Pons (tissue), 1 donor: ENCODE measurements at regions not wholly inside any gene's neighbourhood (a gene's known extent, or its start where the extent isn't known, plus 50 kb on each side); places are given as distances from the start of the nearest gene placed in this dataset.
"Not testable (repeated sequence)": the region's sequence is repeated elsewhere in the genome, so short reads cannot be mapped to it uniquely, and the experiment has no call there.

Experiments
- DNase-seq: peaks from one replicate; pipeline ENCODE4 v3.0.0-alpha.2; 2016; ENCODE audit warnings: low spot score

DNA sequence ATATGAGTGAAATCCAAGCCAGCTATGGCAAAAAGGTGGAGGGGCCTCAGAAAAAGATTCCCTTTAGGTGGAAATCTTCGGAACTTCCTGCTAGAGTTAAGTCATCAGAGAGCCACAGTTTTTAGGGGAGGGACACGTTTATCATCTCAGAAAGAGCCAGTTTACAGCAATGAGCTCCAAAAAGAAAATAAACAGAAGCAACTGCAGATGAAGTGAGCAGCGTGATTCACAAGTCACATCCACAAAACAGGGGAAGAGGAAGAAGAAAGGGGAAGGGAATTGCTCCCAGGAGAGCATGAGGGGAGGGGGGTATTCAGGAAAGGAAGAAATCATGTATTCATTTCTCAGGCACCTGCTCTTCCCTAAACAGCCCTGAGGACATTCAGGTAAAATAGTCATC is 156.2 kb upstream of the FOXK1 start:
- no peak for DNase-seq

DNA sequence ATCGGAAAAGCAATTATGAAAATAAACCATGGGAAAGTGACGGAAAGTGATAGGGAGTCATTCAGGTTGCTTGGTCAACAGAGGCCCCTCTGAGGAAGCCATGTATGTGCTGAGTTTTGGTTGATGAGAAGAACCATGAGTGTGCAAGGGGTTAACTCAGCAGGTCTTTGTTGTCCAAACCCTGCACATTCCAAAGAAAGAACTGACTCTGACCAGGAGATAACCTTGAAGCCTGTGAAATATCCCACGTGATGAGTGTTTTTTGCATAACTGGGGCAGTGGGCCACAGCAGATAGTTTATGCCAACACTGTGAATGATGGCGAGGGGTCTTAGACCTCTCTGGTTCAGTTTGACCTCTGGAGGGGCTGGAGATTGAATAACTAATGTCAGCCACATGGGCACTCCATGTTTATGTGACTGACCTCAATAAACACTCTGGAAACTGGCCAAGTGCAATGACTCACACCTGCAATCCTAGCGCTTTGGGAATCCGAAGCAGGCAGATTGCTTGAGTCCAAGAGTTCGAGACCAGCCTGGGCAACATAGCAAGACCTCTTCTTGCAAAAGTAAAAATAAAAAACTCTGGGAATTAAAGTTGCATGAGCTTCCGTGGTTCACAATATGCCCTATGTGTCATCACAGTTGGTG is 154.0 kb upstream of the FOXK1 start:
- DNase-seq: no peak

DNA sequence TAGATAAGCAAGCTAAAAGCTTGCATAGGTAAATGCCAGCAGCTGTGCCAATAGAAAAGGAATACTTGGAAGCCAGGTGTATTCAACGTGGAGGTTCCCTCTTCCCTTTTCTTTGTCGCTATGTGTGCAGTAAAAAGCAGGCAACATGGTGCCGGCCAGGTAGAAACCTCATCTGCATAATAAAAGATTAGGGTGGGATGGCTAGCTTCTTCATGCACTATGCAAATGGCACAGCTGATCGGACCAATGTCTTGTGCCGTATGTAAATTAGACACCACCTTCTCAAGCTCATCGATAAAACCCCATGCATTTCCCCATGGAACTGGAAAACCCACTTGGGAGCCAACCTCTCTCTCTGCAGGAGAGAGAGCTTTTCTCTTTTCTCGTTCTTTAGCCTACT is 150.9 kb upstream of the FOXK1 start:
- no peak for DNase-seq

DNA sequence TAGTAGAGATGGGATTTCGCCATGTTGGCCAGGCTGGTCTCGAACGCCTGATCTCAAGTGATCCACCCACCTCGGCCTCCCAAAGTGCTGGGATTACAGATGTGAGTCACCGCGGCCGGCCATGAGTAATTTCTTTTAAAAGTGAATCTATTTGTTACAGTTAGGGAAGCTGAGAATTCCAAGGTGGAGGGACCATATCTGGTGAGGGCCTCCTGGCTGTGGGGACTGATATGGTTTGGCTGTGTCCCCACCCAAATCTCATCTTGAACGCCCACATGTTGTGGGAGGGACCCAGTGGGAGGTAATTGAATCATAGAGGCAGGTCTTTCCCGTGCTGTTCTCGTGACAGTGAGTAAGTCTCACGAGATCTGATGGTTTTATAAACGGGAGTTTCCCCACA is 148.8 kb upstream of the FOXK1 start:
- not testable (repeated sequence) for DNase-seq

DNA sequence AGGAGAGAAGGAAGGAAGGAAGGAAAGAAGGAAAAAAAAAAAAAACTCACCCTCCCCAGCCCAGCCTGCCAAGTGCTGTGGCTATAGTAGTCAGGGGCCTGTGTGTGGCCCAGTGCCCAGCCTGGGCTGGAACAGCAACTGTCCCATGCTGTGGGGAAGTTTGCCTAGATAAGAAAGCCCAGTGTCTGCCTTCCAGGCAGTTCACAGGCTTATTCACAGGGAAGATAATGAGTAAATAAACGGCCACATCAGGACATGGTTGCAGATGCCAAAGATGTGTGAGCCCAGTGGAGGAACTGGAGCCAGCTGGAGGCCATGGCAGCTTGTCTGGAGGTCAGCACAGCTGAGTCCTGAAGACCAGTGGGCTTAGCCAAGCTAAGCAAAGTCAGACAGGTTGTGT is 132.4 kb upstream of the FOXK1 start:
- DNase-seq: peak; percentile 39

DNA sequence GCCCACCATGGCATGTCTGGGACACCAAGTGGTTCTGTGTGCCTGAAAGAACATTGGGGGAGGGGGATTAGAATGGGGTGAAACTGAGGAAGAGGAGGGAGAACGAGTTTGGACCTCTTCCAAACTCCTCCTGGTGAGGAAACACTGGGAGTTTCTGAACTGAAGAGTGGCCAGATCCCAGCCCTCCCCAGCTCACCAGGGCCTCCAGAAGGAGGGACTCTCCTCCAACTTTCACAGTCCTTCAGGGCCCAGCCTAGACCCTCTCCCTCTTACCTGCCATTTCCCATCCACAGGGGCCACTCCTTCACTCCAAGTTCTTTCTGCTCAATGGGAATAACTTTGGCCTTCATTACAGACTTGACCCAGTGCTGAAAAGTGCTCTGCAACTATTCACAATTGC is 132.0 kb upstream of the FOXK1 start:
- DNase-seq: no peak

DNA sequence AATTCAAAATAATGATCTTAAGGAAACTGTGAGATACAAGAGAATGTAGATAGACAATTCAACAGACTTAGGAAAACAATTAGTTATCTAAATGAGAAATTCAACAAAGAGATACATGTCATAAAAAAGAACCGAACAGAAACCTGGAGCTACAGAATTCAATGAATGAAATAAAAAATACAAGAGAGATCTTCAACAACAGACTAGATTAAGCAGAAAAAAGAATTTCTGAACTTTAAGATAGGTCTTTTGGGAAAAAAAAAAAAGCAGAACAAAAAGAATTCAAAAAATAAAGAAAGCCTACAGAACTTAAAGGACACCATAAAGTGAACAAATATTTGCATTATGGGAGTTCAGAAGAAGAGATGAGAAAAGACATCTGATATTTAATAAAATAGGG is 129.1 kb upstream of the FOXK1 start:
- DNase-seq: no peak

DNA sequence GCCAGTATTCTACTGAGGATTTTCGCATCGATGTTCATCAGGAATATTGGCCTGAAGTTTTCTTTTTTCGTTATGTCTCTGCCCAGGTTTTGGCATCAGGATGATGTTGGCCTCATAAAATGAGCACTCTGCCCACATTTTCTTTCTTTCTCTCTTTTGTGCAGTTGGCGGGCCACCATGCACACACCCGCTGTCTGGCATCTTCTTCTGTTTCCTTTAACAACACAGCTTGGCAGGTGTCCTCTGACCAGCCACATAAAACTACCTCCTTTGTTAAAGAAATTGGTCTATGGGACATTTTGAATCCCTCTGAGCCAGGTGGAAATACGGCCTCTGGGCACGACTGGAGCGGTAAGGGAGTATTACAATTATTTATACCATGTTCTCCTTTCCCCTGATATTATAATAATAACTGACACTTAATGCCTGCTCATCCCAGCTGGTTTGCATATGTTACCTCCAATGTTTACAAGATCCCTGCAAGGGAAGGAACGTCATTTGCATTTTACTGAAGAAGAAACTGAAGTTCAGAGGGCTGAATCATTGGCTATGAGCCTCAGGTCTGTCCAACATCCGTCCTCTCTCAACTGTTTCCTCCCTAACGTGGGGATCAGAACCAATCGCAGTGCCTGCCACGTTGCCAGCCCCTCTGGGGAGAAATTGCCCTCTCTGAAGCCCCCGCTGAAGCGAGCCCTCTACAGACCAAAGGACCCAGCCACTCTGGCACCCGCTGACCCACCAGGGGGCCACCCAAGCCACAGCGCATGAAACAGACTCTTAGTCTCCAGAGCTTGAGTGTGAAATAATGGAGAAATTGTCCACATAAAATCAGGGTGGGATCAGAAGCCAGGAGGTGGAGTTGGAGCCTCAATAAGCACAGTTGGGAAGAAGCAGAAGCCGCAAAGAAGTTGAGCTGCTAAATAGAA is 125.0 kb upstream of the FOXK1 start:
- no peak for DNase-seq

DNA sequence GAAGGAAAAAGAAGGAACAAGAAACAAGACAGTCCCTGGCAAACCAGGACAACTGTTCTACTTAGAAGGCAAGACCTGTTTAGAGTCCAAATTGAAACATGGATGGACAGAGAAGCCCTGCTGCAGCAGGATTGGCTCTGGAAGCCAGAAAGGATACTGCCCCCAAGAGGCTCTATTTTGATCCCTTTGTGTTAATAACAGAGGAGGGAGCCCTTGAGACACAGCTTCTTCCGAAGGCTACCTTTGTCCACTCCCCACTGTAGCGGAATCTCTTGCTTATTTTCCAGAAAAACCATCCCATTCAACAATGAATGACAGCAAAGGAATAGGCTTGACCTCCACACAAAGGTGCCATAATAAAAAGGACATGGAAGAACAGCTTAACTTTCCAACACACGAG is 120.3 kb upstream of the FOXK1 start:
- DNase-seq: no peak

DNA sequence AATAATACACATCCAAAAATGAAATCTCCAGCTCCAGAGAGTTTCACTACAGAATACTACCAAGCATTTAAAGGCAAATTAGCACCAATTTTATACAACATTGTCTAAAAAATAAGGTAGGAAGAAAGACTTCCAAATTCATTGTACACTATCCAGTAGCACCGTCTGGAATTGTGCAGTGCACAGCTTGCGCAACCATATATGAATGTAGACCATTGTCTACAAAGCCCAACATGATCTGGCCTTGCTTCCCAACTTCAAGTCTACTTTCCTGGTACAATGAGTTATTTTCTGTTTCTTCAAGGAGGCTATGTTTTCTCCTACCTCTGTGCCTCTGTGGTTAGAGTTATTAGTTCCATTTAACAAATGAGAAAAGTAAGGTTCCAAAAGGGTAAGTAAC is 115.4 kb upstream of the FOXK1 start:
- no peak for DNase-seq

DNA sequence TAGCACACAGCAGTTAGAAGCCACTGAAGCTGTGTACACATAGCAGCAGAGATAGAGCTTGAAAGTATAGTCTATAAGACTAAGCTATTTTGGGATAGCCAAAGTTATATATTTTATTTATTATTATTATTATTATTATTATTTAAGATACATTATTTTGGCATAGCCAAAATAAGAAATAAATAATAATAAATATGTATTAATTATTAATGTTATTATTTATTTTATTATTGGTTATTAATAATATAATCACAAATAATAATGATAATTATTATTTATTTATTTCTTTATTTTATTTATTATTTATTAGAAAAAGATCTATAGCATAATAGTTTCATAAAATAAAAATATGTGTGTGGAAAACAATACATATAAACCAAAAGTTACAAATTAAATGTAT is 107.2 kb upstream of the FOXK1 start:
- no peak for DNase-seq

DNA sequence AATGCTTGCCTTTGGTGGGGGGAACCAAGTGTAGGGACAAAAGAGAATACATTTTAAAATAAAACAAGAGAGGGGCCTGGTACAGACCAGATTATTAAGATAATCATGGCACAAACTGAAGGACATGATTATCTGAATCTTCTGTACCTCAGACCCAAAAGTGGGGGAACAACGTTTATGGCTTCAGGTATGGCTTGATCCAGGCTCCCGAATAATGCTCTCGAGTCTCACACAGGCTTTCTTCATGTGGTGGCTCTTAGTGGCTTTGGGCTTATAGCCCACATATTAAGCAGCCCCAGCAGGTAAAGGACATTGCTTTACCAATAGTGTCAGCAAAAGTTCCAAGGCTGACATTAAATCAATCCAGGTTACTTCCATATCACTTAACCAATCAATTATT is 106.8 kb upstream of the FOXK1 start:
- DNase-seq: no peak

DNA sequence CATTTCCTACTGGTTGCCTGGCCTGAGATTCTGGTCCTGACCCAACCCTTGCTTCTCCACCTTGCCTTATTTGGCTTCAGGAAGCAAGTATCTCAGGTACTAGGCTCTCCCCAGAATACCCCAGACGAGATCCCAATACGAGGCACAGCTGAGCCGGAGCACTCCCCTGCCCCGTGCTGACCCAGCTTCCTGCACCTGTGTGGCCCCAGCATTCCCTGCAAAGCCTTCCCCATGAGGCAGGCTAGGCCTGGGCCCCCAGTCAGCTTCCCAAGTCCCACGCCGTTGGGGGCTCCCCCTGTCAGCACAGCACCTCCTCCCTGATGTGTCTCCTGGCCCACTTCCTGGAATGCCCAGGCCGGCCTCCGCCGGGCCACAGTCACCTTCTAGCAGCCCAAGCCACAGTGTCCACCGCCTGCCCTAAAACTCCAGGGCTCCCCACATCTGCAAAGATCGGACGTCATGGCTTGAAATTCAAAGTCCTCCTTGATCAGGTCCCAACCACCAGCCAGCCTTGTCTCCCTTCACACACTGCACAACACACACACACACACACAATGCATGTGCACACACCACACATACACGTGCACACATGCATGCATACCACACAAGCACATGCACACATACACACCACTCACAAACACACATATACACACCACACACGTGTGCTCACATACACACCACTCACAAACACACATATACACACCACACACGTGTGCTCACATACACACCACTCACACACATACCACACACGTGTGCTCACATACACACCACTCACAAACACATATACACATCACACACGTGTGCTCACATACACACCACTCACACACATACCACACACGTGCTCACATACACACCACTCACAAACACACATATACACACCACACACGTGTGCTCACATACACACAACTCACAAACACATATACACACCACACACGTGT is 78.9 kb upstream of the FOXK1 start:
- no peak for DNase-seq

DNA sequence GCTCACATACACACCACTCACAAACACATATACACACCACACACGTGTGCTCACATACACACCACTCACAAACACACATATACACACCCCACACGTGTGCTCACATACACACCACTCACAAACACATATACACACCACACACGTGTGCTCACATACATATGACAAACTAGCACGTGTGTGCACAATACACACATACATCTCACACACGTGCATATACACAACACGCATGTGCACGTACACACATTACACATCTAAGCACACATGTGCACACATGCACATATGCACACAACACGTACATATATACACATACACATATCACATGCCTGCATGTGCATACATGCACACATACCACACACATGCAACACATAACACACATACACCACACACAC is 78.3 kb upstream of the FOXK1 start:
- no peak for DNase-seq

DNA sequence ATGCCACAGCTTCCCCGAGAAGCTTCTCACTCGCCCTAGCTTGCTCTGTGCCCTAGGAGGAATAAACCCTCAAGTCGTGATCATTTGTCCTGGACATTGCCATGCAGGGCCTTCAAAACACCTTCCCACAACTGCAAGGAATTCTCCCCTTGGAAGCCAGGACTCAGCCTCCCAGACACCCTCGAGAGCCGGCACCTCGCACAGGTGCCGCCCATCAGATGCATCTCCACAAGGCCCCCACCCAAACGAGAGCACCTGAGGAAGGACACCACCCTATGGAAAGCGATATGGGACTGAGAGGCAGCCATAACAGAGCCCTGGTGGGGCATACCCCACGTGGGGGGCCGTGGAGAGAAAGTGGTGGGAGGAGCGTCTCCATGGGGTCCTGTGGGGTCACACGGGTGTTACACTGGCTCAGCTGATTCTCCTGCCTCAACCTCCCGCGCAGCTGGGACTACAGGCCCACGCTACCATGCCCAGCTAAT is 77.6 kb upstream of the FOXK1 start:
- no peak for DNase-seq

DNA sequence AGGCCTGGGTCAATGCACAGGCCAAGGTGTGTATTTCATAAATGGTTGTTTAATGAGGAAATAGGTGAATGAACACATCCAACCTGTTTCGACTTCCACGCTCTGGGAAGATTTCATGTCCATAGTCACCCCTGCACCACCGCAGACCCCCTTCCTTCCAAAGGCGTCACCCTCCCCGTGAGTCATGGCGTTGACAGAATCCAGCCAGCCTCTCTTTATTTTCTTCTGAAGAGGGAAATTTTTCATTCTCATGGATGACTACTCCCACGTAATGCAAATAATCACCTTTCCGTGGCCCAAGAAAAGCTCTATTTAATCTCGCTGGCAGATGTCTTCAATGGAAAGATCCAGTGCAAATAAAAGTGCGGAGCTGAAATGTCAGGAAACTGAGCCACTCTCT is 75.3 kb upstream of the FOXK1 start:
- DNase-seq: no peak

DNA sequence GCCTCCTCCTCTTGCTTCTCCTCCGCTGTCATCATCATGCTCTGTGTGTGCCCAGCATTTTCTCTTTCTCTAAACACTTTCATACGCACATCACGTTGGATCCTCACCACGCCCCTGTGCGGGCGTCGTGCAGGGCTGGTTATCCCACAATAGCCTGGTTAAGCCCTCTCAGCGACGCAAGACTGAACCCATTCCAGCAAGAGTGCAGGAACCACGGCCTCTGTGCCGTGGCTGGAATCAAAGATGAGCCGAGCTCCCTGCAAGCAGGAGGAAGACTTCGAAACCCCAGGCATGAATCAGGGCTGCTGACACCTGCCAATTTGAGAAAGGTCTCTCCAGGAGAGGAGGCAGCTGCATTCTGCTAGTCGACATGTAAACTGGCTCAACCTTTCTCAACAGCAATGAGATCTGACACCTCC is 74.8 kb upstream of the FOXK1 start:
- DNase-seq: no peak

DNA sequence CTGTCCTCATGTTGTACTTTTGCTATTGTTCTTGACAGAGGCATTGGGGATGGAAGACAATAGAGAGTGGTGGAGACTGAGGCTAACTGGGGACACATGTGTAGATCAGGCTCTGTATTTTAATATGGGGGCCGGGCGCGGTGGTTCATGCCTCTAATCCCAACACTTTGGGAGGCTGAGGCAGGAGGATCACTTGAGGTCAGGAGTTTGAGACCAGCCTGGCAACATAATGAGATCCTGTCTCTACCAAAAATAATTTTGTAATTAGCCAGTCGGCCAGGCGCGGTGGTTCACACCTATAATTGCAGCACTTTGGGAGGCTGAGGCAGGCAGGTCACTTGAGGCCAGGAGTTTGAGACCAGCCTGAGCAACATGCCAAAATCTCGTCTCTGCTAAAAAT is 72.5 kb upstream of the FOXK1 start:
- DNase-seq: not testable (repeated sequence)

DNA sequence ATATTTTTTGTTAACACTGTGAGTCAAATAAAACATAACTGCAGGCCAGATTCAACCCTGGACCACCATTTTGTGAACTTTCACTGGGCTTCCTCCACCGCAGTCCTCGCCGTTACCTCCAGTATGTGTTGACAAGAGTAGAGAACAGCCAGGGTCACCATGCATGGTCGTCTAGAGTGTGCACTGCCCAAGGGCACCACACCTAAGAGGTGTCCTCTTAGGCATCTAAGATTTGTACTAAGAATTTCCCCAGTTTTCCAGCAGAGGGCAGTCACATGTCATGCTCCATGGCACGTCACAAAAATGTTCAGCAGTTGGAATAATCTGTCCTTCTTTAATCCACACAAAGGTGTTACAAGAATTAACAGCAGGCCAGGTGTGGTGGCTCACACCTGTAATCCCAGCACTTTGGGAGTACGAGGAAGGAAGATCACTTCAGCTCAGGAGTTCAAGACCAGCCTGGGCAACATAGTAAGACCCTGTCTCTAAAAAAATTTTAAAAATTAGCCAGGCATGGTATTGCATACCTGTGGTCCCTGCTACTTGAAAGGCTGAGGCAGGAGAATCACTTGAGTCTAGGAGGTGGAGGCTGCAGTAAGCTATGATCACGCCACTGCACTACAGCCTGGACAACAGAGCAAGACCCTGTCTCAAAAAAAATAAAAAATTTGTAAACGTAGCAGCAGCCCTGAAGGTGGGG is 71.2 kb upstream of the FOXK1 start:
- DNase-seq: peak; percentile 70

DNA sequence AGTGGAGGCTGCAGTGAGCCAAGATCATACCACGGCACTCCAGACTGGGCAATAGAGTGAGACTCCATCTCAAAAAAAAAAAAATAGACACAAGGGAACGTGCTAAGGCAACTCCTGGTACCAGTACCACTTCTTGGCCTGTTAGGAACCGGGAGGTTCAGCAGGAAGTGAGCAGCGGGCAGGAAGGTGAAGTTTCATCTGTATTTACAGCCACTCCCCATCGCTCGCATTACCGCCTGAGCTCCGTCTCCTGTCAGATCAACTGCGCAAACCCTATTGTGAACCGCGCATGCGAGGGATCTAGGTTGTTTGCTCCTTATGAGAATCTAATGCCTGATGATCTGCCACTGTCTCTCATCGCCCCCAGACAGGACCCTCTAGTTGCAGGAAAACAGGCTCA is 69.9 kb upstream of the FOXK1 start:
- DNase-seq: no peak

DNA sequence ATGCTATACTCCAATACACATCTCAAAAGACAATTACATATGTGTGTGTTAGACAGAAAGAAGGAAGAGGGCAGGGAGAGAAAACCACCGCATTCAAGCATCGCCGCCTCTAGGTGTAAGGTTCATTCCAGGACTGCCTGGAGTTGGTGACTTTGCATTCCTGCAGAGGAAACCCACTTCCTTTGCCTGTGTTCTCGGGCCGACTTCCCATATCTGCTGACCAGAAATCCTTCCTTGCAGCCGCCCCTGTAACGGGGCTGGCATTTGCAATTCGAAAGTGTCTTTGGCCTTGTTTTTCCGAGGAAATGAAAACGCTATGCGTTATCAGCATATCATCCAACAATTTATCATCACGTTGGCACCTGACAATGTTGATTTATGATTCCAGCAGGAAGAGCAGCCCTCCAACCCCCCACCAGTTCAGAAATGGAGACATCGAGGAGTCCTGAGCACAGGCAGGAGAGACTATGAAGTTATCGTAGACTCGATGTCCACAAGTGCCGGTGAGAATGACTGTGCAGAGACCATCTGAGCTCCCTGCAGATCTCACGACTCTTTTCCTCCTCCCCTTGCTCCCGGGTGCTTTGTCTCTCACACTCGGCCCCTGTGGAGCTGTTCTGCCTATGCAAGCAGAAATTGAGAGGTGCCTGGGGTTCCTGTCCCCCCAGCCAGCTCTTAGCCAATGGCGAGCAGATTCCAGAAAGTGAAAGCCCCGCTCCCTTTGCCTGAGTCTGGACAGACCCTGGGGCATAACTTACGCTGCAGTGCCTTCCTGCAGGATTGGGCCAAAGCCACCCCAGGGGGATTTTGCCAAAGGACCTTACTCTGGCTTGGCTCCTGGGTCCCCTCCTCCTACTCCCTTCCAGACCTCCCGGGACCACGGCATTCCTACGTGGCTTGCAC is 68.9 kb upstream of the FOXK1 start:
- peak; percentile 18 for DNase-seq
